HEK293T (cell line): ENCODE measurements at regions not wholly inside any gene's neighbourhood (a gene's known extent, or its start where the extent isn't known, plus 50 kb on each side); places are given as distances from the start of the nearest gene placed in this dataset.

Experiments
- CTCF ChIA-PET: fragments of 350-600 bp; formaldehyde crosslinking; extraction: SDS; loops from one replicate; lab custom pipeline; 2021; ENCODE audit warnings: antibody characterized with exemption, inconsistent platforms; lab: Yijun Ruan, JAX
- POLR2A ChIA-PET: fragments of 350-600 bp; formaldehyde crosslinking; extraction: SDS; loops from one replicate; lab custom pipeline; 2020; ENCODE audit warnings: antibody characterized with exemption, inconsistent platforms; lab: Yijun Ruan, JAX
- DNase-seq: peaks from one replicate; pipeline ENCODE4 v3.0.0; 2012; ENCODE audit warnings: mixed read lengths; ENCODE audit errors: extremely low spot score
- ARNT ChIP-seq: fragments of 450-650 bp; IDR thresholded peaks from 2 replicates; pipeline ENCODE4 v1.6.1; 2017; ENCODE audit warnings: mild to moderate bottlenecking
- BHLHE40 ChIP-seq: fragments of 450-650 bp; IDR thresholded peaks from 2 replicates; pipeline ENCODE4 v1.6.1; 2016; ENCODE audit warnings: mild to moderate bottlenecking, moderate library complexity, borderline replicate concordance
- CTBP1 ChIP-seq: fragments of 450-650 bp; IDR thresholded peaks from 2 replicates; pipeline ENCODE4 v1.6.1; 2016; ENCODE audit warnings: borderline replicate concordance
- ELF4 ChIP-seq: fragments of 450-650 bp; IDR thresholded peaks from 2 replicates; pipeline ENCODE4 v1.6.1; 2017; ENCODE audit warnings: antibody characterized with exemption
- FOXA1 ChIP-seq: fragments of 450-650 bp; IDR thresholded peaks from 2 replicates; pipeline ENCODE4 v1.6.1; 2016; ENCODE audit warnings: mild to moderate bottlenecking
- FOXK2 ChIP-seq: fragments of 450-650 bp; IDR thresholded peaks from 2 replicates; pipeline ENCODE4 v1.6.1; 2016; ENCODE audit warnings: mild to moderate bottlenecking
- FOXM1 ChIP-seq: fragments of 450-650 bp; IDR thresholded peaks from 2 replicates; pipeline ENCODE4 v1.6.1; 2017; ENCODE audit warnings: mild to moderate bottlenecking, borderline replicate concordance
- HDGF ChIP-seq: fragments of 450-650 bp; IDR thresholded peaks from 2 replicates; pipeline ENCODE4 v1.6.1; 2017; ENCODE audit warnings: antibody characterized with exemption, borderline replicate concordance
- L3MBTL2 ChIP-seq: fragments of 450-650 bp; conservative IDR thresholded peaks from 2 replicates; pipeline ENCODE4 v1.6.1; 2016; ENCODE audit warnings: mild to moderate bottlenecking
- LEF1 ChIP-seq: fragments of 450-650 bp; IDR thresholded peaks from 2 replicates; pipeline ENCODE4 v1.6.1; 2017; ENCODE audit warnings: mild to moderate bottlenecking, borderline replicate concordance
- NFRKB ChIP-seq: fragments of 450-650 bp; IDR thresholded peaks from 2 replicates; pipeline ENCODE4 v1.6.1; 2016; ENCODE audit warnings: mild to moderate bottlenecking, moderate library complexity
- PKNOX1 ChIP-seq: fragments of 450-650 bp; IDR thresholded peaks from 2 replicates; pipeline ENCODE4 v1.6.1; 2016
- SP1 ChIP-seq: fragments of 450-650 bp; IDR thresholded peaks from 2 replicates; pipeline ENCODE4 v1.6.1; 2017
- SUZ12 ChIP-seq: fragments of 450-650 bp; IDR thresholded peaks from 2 replicates; pipeline ENCODE4 v1.6.1; 2016; ENCODE audit warnings: mild to moderate bottlenecking
- TARDBP ChIP-seq: fragments of 450-650 bp; IDR thresholded peaks from 2 replicates; pipeline ENCODE4 v1.6.1; 2016
- ZNF384 ChIP-seq: fragments of 450-650 bp; IDR thresholded peaks from 2 replicates; pipeline ENCODE4 v1.6.1; 2016

GRCh38 chr4:177853229-177853628, 411.0 kb upstream of the AGA start:
- ChIA-PET POLR2A (no interaction called here), CTCF (no interaction called here)
- DNase-seq = no peak
- no peak for TF ChIP-seq FOXK2
- no peak for TF ChIP-seq ARNT
- no peak for TF ChIP-seq L3MBTL2
- TF ChIP-seq ZNF384 = no peak
- TF ChIP-seq FOXM1 = no peak
- no peak for TF ChIP-seq CTBP1
- TF ChIP-seq FOXA1 = no peak
- TF ChIP-seq LEF1 = no peak
- no peak for TF ChIP-seq HDGF
- no peak for TF ChIP-seq TARDBP
- no peak for TF ChIP-seq ELF4
- no peak for TF ChIP-seq PKNOX1
- no peak for TF ChIP-seq SUZ12
- TF ChIP-seq NFRKB = no peak
- no peak for TF ChIP-seq SP1
- TF ChIP-seq BHLHE40 = no peak

- no peak for TF ChIP-seq ARNT
- TF ChIP-seq BHLHE40 = no peak
- DNase-seq = no peak
- CTCF ChIA-PET = no interaction called here
- POLR2A ChIA-PET = no interaction called here
Measured at GRCh38 chr4:177855507-177856197, 413.4 kb upstream of the AGA start.

- CTCF ChIA-PET = no interaction called here
- POLR2A ChIA-PET = no interaction called here
- TF ChIP-seq ELF4 = no peak
- DNase-seq = no peak
Measured at GRCh38 chr4:177860171-177860570, 417.9 kb upstream of the AGA start.

GRCh38 chr4:177861551-177862094, 419.4 kb upstream of the AGA start:
- ChIA-PET POLR2A (no interaction called here), CTCF (no interaction called here)

GRCh38 chr4:177862541-177863176, 420.4 kb upstream of the AGA start:
- CTCF ChIA-PET = no interaction called here
- DNase-seq = no peak
- TF ChIP-seq FOXA1 (no peak), SP1 (no peak), PKNOX1 (no peak), HDGF (no peak), SUZ12 (no peak), ZNF384 (no peak), LEF1 (no peak), CTBP1 (no peak), BHLHE40 (no peak), FOXM1 (no peak), NFRKB (no peak), TARDBP (no peak), L3MBTL2 (no peak), ARNT (no peak)
- POLR2A ChIA-PET = no interaction called here

More at GRCh38 chr4:177861551-177862094, 419.4 kb upstream of the AGA start:
- no peak for TF ChIP-seq FOXM1
- no peak for TF ChIP-seq ELF4
- no peak for TF ChIP-seq NFRKB
- TF ChIP-seq CTBP1 = no peak
- TF ChIP-seq SUZ12 = no peak
- TF ChIP-seq FOXA1 = no peak
- TF ChIP-seq PKNOX1 = no peak
- no peak for TF ChIP-seq L3MBTL2
- TF ChIP-seq ZNF384 = no peak
- no peak for TF ChIP-seq SP1
- TF ChIP-seq LEF1 = no peak
- no peak for TF ChIP-seq HDGF
- TF ChIP-seq TARDBP = no peak
- no peak for TF ChIP-seq ARNT
- TF ChIP-seq FOXK2 = no peak
- TF ChIP-seq BHLHE40 = no peak
- DNase-seq = no peak

- ChIA-PET POLR2A (no interaction called here), CTCF (no interaction called here)
- DNase-seq = no peak
- TF ChIP-seq L3MBTL2 = no peak
- TF ChIP-seq PKNOX1 = no peak
- TF ChIP-seq FOXK2 = no peak
- TF ChIP-seq BHLHE40 = no peak
- TF ChIP-seq FOXA1 = no peak
- no peak for TF ChIP-seq NFRKB
- TF ChIP-seq FOXM1 = no peak
- no peak for TF ChIP-seq ELF4
- TF ChIP-seq HDGF = no peak
- no peak for TF ChIP-seq SP1
- TF ChIP-seq ZNF384 = no peak
- no peak for TF ChIP-seq ARNT
- TF ChIP-seq TARDBP = no peak
- no peak for TF ChIP-seq CTBP1
- no peak for TF ChIP-seq LEF1
- no peak for TF ChIP-seq SUZ12
Measured at GRCh38 chr4:177879851-177880250, 437.6 kb upstream of the AGA start.
